ENCODE measurements at regions not wholly inside any gene's neighbourhood (a gene's known extent, or its start where the extent isn't known, plus 50 kb on each side); places are given as distances from the start of the nearest gene placed in this dataset.

GRCh38 chr6:169964486-169965180, 213.2 kb downstream of the ERMARD start:
- TF ChIP-seq, protein P1, sequence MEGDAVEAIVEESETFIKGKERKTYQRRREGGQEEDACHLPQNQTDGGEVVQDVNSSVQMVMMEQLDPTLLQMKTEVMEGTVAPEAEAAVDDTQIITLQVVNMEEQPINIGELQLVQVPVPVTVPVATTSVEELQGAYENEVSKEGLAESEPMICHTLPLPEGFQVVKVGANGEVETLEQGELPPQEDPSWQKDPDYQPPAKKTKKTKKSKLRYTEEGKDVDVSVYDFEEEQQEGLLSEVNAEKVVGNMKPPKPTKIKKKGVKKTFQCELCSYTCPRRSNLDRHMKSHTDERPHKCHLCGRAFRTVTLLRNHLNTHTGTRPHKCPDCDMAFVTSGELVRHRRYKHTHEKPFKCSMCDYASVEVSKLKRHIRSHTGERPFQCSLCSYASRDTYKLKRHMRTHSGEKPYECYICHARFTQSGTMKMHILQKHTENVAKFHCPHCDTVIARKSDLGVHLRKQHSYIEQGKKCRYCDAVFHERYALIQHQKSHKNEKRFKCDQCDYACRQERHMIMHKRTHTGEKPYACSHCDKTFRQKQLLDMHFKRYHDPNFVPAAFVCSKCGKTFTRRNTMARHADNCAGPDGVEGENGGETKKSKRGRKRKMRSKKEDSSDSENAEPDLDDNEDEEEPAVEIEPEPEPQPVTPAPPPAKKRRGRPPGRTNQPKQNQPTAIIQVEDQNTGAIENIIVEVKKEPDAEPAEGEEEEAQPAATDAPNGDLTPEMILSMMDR (IDR thresholded peaks at IDR 0.05): no peak
- no peak for TF ChIP-seq POLR2A (IDR thresholded peaks at IDR 0.05)
